Cardiac muscle cell (in vitro differentiated cells and primary cell): ENCODE measurements at regions not wholly inside any gene's neighbourhood (a gene's known extent, or its start where the extent isn't known, plus 50 kb on each side); places are given as distances from the start of the nearest gene placed in this dataset.

ENCODE experiments used
- DNase-seq, 2 donors: peaks; one replicate each; pipeline versions ENCODE4 v3.0.0 to v3.0.0-alpha.2; 2010 to 2017; ENCODE audit warnings: low read depth in 1 of 2, low spot score in 1 of 2
- H3K27ac ChIP-seq: fragments of 200-600 bp; sonication (generic); 2 replicates; pipeline ENCODE4 v1.5.1; 2016
- H3K27me3 ChIP-seq: fragments of 200-600 bp; sonication (generic); 2 replicates; pipeline ENCODE4 v1.6.0; 2016; ENCODE audit warnings: control low read depth
- H3K36me3 ChIP-seq: fragments of 200-600 bp; sonication (generic); 2 replicates; pipeline ENCODE4 v1.5.1; 2016; ENCODE audit warnings: control low read depth
- H3K4me1 ChIP-seq: fragments of 200-600 bp; sonication (generic); 2 replicates; pipeline ENCODE4 v1.8.1; 2017; ENCODE audit warnings: low read depth, mild to moderate bottlenecking, mixed run types
- H3K4me3 ChIP-seq: fragments of 200-600 bp; sonication (generic); 2 replicates; pipeline ENCODE4 v1.5.1; 2016; ENCODE audit warnings: mild to moderate bottlenecking
- H3K9me3 ChIP-seq: fragments of 200-600 bp; sonication (generic); 2 replicates; pipeline ENCODE4 v1.5.1; 2017; ENCODE audit warnings: low read depth, mild to moderate bottlenecking, control low read depth
- CTCF ChIP-seq: IDR thresholded peaks from 2 replicates; pipeline ENCODE4 v1.5.1; 2012; ENCODE audit warnings: low read depth, mild to moderate bottlenecking, low read length

- H3K27ac ChIP-seq: no peak overlapping the region
- TF ChIP-seq CTCF: no peak
- H3K36me3 ChIP-seq: no peaks in the 10 kb centered on the region
- no peak overlapping the region for H3K4me3 ChIP-seq
- H3K27me3 ChIP-seq: no peaks in the 10 kb centered on the region
- no peaks in the 10 kb centered on the region for H3K9me3 ChIP-seq
- peak in 1 of 2 donors; percentile 98 for DNase-seq
- H3K4me1 ChIP-seq: no peaks in the 10 kb centered on the region
Observed at GRCh38 chr17:71976011-71976649, 144.7 kb upstream of the SOX9 start.

GRCh38 chr17:71978435-71978834 is 142.4 kb upstream of the SOX9 start:
- Histone ChIP-seq H3K27ac (no peak overlapping the region), H3K27me3 (no peaks in the 10 kb centered on the region), H3K4me1 (no peaks in the 10 kb centered on the region), H3K9me3 (no peaks in the 10 kb centered on the region), H3K4me3 (no peak overlapping the region), H3K36me3 (no peaks in the 10 kb centered on the region)
- no peak for TF ChIP-seq CTCF
- no peak for DNase-seq

GRCh38 chr17:71980171-71980570 is 140.6 kb upstream of the SOX9 start:
- H3K27me3 ChIP-seq: no peaks in the 10 kb centered on the region
- H3K27ac ChIP-seq: no peak overlapping the region
- H3K36me3 ChIP-seq: no peaks in the 10 kb centered on the region
- H3K9me3 ChIP-seq: no peaks in the 10 kb centered on the region
- DNase-seq: no peak
- no peak overlapping the region for H3K4me3 ChIP-seq
- H3K4me1 ChIP-seq: peaks cover 4% of the 10 kb centered on the region
- no peak for TF ChIP-seq CTCF

- Histone ChIP-seq H3K27me3 (no peaks in the 10 kb centered on the region), H3K27ac (no peak overlapping the region), H3K4me1 (peaks cover 4% of the 10 kb centered on the region), H3K4me3 (no peak overlapping the region), H3K9me3 (no peaks in the 10 kb centered on the region), H3K36me3 (no peaks in the 10 kb centered on the region)
- DNase-seq: no peak
- no peak for TF ChIP-seq CTCF
Observed at GRCh38 chr17:71983828-71984227, 137.0 kb upstream of the SOX9 start.

GRCh38 chr17:71985111-71986039 is 135.4 kb upstream of the SOX9 start:
- Histone ChIP-seq H3K27me3 (no peaks in the 10 kb centered on the region), H3K9me3 (no peaks in the 10 kb centered on the region), H3K4me1 (peaks cover 4% of the 10 kb centered on the region), H3K27ac (no peak overlapping the region), H3K36me3 (no peaks in the 10 kb centered on the region), H3K4me3 (no peak overlapping the region)
- DNase-seq: no peak
- TF ChIP-seq CTCF: no peak
